Adrenal gland (tissue), 9 donors: ENCODE measurements at regions not wholly inside any gene's neighbourhood (a gene's known extent, or its start where the extent isn't known, plus 50 kb on each side); places are given as distances from the start of the nearest gene placed in this dataset.

ENCODE experiments used
- DNase-seq, 7 donors: peaks; one replicate each; pipeline ENCODE4 v3.0.0-alpha.2; 2019 to 2020
- H3K27ac ChIP-seq, 5 donors: fragments of 200-600 bp; sonication (generic) in 4 of 5; 1 replicate in 3 of 5; 2 replicates in 2 of 5; pipeline versions ENCODE4 v1.5.1 to v1.8.0; 2016 to 2020; ENCODE audit warnings: mild to moderate bottlenecking in 1 of 5
- H3K27me3 ChIP-seq: fragments of 200-600 bp; 2 replicates; pipeline ENCODE4 v1.8.0; 2021
- H3K36me3 ChIP-seq, 2 donors: fragments of 200-600 bp; replicated peaks in 1 of 2; 1 replicate in 1 of 2; 2 replicates in 1 of 2; pipeline versions ENCODE4 v1.5.1 to v1.8.0; 2018 to 2022
- H3K4me1 ChIP-seq, 2 donors: fragments of 200-600 bp; replicated peaks in 1 of 2; 1 replicate in 1 of 2; 2 replicates in 1 of 2; pipeline versions ENCODE4 v1.5.1 to v1.8.0; 2018 to 2021
- H3K4me3 ChIP-seq, 4 donors: fragments of 200-600 bp; sonication (generic) in 3 of 4; one replicate each; pipeline ENCODE4 v1.5.1; 2016 to 2018
- H3K9me3 ChIP-seq, 3 donors: fragments of 200-600 bp; sonication (generic) in 1 of 3; replicated peaks in 1 of 3; 1 replicate in 2 of 3; 2 replicates in 1 of 3; pipeline versions ENCODE4 v1.5.1 to v1.8.0; 2016 to 2021
- CTCF ChIP-seq, 6 experiments: fragments of 450-650 bp in 4 of 6; fragments of 200-600 bp in 2 of 6; sonication (generic) in 1 of 6; IDR thresholded peaks; 1 replicate in 5 of 6; 2 replicates in 1 of 6; pipeline versions ENCODE4 v1.5.1 to v1.8.0; 2016 to 2021; ENCODE audit warnings: antibody characterized with exemption in 6 of 6, mild to moderate bottlenecking in 2 of 6, moderate library complexity in 1 of 6
- POLR2A ChIP-seq, 2 donors: fragments of 450-650 bp; IDR thresholded peaks; one replicate each; pipeline ENCODE4 v1.6.1; 2017; ENCODE audit warnings: antibody characterized with exemption in 2 of 2, mild to moderate bottlenecking in 2 of 2, moderate library complexity in 1 of 2
- WGBS, 4 donors: extraction: QIAGEN DNeasy Blood & Tissue Kit in 2 of 4; methylation state at CpG; one replicate each; pipeline versions ENCODE4 v1.1.5 to v1.1.7; 2013 to 2017; 5-methylcytosine and 5-hydroxymethylcytosine counted together
- intact Hi-C, 2 donors: fragments of 100-400 bp; cut with DNase I; formaldehyde crosslinking; loops; one replicate each; pipeline versions ENCODE4 v1.14.1 to v1.15.0; 2022 to 2023
- donor health status: healthy with polysubstance abuse.
- donor health status: Bipolar disorder and iron deficiency.
- donor health status: DM: yes; HTN: yes; CAD: no.
- donor health status: DM: no; HTN: no; CAD: no.
- donor health status: DM: no; HTN: no; CAD: no.

GRCh38 chr11:128323381-128323780 lies 264.0 kb downstream of the ETS1 start:
- DNase-seq: no peak
- no peaks in the 10 kb centered on the region for H3K4me1 ChIP-seq
- no peaks in the 10 kb centered on the region for H3K27me3 ChIP-seq
- H3K27ac ChIP-seq: no peak overlapping the region
- no peaks in the 10 kb centered on the region for H3K36me3 ChIP-seq
- 70 to 78% (median 76%) methylated on average over 2 of the region's 2 CpGs for WGBS, 4 donors
- intact Hi-C loops: no loop called here
- no peak for TF ChIP-seq POLR2A (IDR thresholded peaks at IDR 0.05)
- peak in 3 of 6 experiments; percentile 11 to 29 (median 20) for TF ChIP-seq CTCF (IDR thresholded peaks at IDR 0.05)
- H3K9me3 ChIP-seq: no peaks in the 10 kb centered on the region
- no peak overlapping the region for H3K4me3 ChIP-seq

GRCh38 chr11:128318856-128319474 lies 268.4 kb downstream of the ETS1 start:
- WGBS, 4 donors: 71 to 75% (median 74%) methylated on average over 8 of the region's 8 CpGs
- no peak for DNase-seq
- no peaks in the 10 kb centered on the region for H3K36me3 ChIP-seq
- TF ChIP-seq CTCF (IDR thresholded peaks at IDR 0.05) (no peak), POLR2A (IDR thresholded peaks at IDR 0.05) (no peak)
- no peak overlapping the region for H3K4me3 ChIP-seq
- no peaks in the 10 kb centered on the region for H3K4me1 ChIP-seq
- H3K27me3 ChIP-seq: no peaks in the 10 kb centered on the region
- no peak overlapping the region for H3K27ac ChIP-seq
- H3K9me3 ChIP-seq: no peaks in the 10 kb centered on the region
- intact Hi-C loops: no loop called here

- Histone ChIP-seq H3K4me1 (no peaks in the 10 kb centered on the region), H3K36me3 (no peaks in the 10 kb centered on the region), H3K4me3 (no peak overlapping the region), H3K27me3 (no peaks in the 10 kb centered on the region), H3K27ac (no peak overlapping the region), H3K9me3 (no peaks in the 10 kb centered on the region)
- WGBS, 4 donors: 69 to 79% (median 73%) methylated on average over 4 of the region's 4 CpGs
- no peak for DNase-seq
- TF ChIP-seq POLR2A (IDR thresholded peaks at IDR 0.05) (no peak), CTCF (IDR thresholded peaks at IDR 0.05) (no peak)
- intact Hi-C loops: no loop called here
Observed at GRCh38 chr11:128316541-128317227, 270.7 kb downstream of the ETS1 start.

GRCh38 chr11:128315933-128316332 lies 271.4 kb downstream of the ETS1 start:
- H3K4me1 ChIP-seq: no peaks in the 10 kb centered on the region
- intact Hi-C loops: no loop called here
- H3K4me3 ChIP-seq: no peak overlapping the region
- no peaks in the 10 kb centered on the region for H3K27me3 ChIP-seq
- no peak for DNase-seq
- H3K9me3 ChIP-seq: no peaks in the 10 kb centered on the region
- H3K36me3 ChIP-seq: no peaks in the 10 kb centered on the region
- H3K27ac ChIP-seq: no peak overlapping the region
- no peak for TF ChIP-seq CTCF (IDR thresholded peaks at IDR 0.05)
- no peak for TF ChIP-seq POLR2A (IDR thresholded peaks at IDR 0.05)
- WGBS, 4 donors: 70 to 84% (median 71%) methylated on average over 3 of the region's 3 CpGs
